ENCODE measurements at regions not wholly inside any gene's neighbourhood (a gene's known extent, or its start where the extent isn't known, plus 50 kb on each side); places are given as distances from the start of the nearest gene placed in this dataset.
"Not testable (repeated sequence)": the region's sequence is repeated elsewhere in the genome, so short reads cannot be mapped to it uniquely, and the experiment has no call there.

DNA sequence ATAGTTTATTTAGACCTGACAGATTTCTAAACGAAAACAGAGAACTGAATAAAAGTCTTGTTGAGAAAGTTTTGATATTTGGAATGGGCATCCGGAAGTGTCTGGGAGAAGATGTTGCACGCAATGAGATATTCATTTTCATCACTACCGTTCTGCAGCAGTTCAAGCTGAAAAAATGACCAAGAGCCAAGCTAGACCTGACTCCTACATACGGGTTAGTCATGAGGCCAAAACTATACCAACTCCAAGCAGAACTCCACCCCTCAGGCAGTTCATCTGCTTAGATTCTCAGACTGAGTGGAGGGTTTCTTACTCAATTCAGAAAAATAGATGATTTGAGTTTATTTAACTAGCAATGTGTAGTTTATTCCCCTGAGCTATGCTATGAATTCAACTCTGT, 95.4 kb upstream of the ANXA1 start:
- DNase-seq, result no peak

DNA sequence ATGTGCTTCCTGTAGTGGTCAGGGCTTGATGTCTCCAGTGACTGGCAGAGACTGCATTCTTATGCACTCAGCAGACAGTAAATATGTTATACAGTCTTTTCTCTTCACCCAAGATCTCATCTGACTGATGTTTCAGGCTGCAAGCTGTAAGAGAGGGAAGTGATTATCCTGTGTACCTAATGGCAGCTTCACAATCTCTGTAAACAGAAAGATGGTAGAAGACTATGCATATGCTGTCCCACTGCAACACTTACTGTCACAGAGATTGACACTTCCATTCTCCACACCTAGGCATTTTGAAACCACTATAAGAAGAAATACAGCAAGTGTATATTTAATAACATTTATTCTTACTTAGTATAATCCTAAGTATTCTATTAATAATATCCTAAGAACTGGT, 97.6 kb upstream of the ANXA1 start:
- no peak for DNase-seq

DNA sequence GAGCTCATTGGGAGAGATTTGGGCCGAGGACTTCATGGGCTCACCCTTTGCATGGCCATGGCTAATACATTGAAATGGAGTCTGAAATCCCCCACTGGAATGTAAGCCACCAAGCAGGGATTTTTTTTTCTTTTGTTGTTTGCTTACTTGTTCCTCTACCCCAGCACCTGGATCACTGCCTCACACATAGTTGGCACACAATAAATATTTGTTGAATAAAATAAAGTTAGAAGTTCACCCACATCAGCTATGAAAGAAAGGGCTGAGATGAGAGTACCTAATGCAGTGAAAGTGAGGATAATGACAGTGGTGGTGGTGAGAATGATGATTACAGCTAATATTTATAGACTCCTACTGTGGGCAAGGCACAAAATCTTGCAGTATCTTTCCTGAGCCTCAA, 98.1 kb upstream of the ANXA1 start:
- DNase-seq, result no peak

DNA sequence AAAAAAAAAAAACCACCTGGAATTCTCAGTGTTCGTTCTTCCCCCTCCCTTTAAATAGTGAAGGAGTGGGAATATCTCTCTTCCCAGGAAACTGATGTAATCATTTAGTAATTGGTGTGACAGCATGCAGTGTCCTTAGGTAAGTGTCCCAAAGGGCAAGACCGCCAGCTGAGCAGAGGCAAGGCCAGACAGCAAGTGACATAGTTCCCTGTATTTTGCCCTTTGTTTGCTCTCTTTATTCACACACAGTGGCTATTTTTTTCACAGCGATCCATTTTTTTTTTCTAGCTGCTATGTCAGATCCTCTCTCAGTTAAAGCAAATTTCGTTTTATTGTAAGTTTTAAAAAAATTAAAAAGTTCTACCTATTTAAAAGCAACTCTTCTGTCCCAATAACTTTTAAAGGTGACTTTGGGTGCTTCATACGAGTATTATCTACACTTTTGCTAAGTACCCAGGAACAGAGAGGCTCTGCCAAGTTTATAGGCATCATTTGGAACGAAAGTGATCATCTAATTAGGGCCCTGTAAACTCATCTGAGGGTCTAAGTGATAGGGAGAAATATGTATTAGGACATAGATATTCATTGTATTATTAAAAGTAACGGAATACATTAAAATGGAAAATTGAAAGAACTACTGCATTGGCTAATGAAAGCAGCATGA, 98.2 kb upstream of the ALDH1A1 start:
- no peak for DNase-seq

DNA sequence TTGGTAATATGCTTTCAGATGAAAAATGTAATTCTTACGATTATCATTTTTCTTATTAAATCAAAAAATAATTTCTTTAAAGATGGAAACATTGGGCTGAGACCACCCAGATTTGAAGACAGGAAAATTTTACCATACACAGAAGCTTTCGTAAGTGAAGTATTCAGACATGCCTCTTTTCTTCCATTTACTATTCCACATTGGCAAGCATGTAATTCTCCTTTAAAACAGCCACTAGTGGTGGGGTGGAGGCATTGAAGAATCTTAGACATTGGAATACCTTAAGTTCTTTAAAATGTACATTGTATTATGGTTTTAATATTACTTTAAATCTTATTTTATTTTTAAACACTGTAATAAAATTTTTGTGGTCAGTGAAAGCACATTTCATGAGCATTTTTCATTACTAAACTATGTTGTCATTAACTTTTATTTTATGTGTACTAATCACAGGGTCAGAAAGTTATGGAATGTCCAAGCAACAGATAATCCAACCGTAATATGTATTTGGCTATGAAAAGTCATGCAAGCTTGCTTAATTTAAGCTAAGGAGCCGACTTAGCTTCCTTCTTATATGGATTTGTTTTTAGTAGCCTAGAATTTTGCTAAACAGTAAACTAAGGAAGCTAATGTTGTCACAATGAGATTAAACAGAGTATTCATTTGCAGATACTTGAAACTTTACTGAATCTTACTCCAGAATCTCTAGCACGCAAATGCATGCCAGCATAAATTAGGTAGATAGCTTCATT, 97.4 kb upstream of the ALDH1A1 start:
- DNase-seq, result no peak

DNA sequence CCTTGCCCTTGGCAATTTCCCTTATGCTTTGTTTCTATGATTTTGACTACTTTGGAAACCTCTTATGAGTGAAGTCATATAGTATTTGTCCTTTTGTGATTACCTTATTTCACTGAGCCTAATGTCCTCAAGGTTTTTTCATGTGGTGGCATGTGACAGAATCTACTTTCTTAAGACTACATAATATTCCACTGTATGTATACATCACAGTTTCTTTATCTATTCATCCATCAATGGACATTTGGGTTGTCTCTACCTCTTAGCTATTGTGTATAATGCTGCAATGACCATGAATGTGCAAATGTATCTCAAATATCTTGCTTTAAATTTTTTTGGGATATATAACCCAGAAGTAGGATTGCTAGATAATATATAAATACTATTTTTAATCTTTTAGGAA, 96.4 kb upstream of the ALDH1A1 start:
- DNase-seq, result no peak

DNA sequence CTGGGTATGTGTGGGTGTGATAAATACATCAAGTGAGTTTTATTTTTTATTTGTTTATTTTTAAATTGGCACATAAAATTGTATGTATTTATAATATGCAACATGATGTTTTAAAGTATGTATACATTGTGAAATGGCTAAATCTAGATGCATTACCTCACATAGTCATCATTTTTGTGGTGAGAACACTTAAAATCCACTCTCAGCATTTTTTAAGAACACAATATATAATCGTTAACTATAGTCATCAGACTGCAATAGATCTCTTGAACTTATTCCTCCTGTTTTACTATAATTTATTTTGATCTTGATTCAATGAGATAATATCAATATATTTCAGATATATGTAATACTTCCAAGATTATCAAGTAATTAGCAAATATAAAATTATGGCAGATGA, 93.9 kb upstream of the ALDH1A1 start:
- no peak for DNase-seq

DNA sequence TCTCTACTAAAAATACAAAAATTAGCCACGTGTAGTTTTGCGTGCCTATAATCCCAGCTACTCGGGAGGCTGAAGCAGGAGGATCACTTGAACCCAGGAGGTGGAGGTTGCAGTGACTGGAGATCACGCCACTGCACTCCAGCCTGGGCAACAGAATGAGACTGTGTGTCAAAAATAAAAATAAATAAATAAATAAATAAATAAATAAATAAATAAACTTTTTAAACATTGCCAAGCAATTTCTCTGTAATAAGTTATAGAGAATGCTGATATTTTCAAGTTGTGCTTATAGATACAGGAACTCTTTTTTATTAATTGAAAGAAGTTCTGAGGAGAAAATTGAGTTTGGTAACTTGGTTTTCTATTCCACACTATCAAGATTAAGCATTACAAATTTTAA, 91.9 kb upstream of the ALDH1A1 start:
- not testable (repeated sequence) for DNase-seq

DNA sequence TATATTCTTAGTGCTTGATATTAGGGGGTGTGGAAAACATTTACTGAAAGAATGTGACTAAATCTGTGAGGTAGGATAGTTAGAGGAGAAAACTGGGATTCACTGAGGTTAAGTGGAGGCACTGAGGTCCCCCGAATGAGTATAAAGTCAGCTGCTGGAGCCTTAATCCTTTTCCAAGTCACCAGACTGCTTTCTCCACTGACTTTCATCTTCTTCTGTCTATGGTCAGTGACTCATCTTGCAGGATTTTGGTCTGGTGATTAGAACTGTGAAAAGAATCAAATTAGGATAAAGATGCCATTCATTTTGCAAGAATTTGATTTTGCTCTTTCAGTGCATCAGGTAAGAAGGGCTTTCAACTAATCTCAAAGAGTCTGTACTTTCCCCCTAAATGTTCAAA, 89.3 kb upstream of the ALDH1A1 start:
- DNase-seq, result no peak

DNA sequence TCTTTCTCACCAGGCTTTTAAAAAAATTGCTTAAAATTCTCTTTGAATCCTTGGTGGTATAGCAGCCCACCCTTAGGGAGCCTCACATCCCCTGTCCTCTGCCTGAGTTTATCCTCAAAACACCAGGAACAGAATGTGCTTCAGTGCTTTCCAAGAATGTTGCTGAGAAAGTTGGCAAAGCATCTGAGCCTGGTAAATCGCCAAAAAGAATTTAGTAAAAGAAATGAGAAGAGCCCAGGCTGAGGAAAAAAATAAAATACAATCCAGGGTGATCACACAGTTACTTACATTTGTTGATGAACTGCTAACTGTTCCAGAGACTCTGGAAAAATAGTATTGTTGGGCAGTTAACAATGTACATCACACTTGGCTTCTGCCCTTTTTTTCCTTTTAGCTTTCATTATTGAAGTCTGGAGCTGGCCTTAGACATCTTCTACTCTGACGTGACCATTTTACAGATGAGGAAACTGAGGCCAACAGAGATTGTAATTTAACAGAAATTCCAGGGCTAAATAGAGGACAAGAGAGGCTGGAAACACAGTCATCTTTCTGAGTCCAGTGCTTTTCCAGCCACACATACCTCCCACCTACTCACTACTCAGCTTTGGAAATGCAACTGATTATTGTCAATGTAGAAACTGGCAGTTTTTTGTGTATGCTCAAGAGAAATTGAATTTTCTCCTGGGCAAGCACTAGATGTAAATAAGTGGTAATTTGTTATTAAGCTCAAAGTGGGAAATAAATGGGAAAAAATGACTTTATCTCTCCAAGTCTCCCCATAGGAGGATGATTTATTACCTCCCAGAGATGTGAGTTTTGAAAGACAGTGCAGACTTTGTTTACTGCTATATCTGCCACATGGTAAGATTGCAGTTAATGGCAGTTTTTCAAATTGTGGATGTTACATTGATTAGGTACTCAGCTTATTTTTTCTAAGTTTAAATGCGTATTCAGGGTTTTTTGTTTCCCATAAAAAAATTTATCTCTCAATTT, 86.7 kb upstream of the ALDH1A1 start:
- peak in 12 of 51 donors; percentile 0 to 39 (median 3) for DNase-seq

DNA sequence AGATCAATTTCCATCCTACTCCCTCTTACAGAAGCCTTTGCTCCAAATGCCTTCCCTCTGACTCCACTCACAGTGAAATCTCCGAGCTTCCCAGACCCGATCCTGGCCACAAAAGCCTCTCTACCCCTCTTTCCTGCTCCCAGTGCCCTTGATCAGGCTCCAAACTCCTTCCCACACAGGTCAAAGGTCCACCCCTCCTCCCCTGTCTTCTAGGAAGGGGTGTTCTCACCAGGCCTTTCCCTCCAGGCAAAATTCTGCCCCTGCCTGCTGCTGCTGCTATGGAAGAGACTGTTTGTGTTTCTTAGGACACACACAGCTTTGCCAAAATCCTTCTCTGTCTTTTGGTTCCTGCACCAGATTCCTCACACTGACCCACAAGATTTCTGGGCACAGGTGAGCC, 85.8 kb upstream of the ALDH1A1 start:
- peak in 24 of 51 donors; percentile 1 to 58 (median 18) for DNase-seq

DNA sequence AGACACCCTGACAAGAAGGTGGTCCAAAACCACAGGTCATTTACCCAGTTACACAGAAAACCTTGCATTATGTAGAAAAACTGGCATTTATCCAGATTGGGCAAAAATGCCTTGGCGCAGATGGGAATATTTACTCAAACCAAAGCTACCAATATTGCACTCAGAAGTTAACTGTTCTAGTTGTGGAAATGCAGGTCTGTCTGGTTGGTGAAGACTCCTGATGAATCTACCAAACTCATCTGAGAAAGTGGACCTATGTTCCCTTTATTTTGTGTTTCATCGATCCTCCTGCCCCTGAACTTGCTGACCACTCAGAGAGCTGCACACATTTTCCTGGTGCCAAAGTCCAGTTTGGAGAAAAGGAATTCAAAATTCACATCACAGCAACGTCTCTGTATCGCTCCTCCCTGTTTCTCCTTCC, 85.2 kb upstream of the ALDH1A1 start:
- no peak for DNase-seq

DNA sequence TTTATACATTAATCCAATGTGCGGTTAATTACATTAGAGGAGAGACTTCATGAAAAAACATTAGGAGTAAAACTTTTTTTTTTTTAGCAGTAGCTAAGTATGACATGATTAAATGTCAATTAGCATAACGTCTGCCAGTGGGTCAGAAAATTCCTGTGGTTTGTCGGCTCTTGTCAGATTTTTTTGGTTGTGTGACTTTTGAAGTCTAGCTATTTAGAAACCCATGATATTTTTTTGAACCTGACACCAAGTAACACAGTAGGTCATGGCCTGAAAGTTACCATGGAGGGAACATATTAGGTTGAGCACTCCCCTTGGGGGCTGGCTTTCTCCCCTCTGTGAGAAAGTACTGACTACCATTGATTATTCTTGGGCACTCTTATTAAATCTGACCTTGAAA, 84.8 kb upstream of the ALDH1A1 start:
- DNase-seq, result no peak

DNA sequence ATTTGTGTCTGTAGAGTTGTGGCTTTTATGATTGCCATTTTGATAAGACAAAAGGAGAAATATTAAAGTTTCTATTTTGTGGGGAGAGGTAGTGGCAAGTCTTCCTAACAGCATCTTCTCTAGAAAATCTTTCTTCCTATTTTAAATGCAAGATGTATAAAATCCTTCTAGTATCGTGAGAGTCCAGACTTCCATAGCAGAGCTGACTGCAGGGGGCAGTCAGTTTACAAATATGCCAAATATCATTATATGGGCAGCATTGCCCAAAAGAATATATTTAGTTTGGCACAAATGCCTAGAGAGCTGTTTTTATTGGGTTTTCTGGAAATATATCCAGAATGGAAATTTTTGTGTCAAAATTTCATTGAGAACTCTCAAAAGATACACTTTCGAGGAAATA, 82.1 kb upstream of the ALDH1A1 start:
- DNase-seq, result no peak

DNA sequence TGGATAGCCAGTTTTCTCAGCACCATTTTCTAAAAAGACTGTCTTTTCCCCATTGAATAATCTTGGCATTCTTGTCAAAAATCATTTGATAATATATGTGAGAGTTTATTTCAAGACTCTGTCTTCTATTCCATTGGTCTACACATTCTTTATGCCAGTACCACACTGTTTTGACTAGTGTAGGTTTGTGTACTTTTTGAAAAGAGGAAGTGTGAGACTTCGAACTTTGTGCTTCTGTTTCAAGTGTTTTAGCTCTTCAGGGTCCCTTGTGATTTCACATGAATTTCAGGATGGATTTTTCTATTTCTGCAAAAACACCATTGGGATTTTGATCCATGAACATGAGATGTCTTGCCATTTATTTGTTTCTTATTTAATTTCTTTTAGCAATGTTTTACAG, 78.5 kb upstream of the ALDH1A1 start:
- DNase-seq, result no peak

DNA sequence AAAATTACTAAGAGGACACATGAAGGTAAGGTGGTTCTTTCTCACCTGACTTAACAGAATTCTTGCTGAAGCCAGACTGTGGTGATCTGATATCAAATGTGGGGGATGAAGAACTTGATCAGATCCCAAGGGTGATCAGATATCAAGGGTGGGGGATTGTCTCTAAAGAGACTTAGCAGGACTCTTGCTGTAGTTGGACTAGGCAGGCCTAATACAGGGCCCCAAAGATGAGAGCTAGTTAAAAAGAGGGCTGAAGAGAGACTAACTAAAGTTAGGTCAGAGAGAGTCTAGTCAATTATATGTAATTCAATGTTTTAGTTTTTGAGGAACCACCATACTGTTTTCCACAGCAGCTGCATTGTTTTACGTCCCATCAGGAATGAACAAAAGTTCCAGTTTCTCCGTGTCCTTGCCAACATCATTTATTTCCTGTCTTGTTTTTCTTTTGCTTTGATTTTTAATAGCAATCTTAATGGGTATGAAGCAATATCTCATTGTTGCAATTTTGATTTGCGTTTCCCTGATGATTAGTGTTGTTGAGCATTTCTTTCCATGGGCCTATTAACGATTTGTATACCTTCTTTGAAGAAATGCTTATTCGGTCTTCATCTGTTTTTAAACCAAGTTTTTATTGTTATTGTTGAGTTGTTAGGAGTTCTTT, 77.6 kb upstream of the ALDH1A1 start:
- no peak for DNase-seq

DNA sequence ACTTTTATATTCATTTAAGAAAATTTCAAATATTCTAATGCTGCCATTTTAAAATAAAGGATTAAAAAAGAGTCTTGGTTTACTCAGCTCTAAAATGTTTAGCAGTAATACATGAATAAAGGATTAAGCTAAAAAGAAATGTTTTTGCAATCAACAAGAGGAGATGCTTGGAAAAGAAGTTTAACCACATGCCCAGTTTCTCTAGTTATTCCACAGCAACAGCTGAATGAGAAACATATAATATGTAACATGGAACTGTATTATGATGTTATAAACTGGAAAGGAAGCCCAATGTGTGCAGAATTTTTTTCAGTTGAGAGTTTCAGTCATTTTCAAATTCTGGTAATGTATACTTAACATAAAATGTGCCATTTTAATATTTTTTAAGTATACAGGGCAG, 76.5 kb upstream of the ALDH1A1 start:
- DNase-seq, result no peak

DNA sequence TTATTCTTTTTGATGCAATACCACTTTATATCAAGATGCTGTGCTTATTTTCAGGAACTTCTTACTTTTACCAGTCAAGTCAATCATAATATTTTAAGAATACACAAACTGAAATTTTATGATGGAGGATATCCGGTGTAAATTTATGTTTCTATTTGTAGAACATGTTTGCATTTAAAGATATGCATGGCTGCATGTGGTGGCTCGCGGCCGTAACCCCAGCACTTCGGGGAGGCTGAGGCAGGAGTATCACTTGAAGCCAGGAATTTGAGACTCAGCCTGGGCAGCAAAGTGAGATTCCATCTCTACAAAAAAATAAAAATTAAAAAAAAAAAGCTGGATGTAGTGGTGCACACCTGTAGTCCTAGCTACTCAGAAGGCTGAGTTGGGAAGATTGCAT, 73.5 kb upstream of the ALDH1A1 start:
- DNase-seq, result no peak

DNA sequence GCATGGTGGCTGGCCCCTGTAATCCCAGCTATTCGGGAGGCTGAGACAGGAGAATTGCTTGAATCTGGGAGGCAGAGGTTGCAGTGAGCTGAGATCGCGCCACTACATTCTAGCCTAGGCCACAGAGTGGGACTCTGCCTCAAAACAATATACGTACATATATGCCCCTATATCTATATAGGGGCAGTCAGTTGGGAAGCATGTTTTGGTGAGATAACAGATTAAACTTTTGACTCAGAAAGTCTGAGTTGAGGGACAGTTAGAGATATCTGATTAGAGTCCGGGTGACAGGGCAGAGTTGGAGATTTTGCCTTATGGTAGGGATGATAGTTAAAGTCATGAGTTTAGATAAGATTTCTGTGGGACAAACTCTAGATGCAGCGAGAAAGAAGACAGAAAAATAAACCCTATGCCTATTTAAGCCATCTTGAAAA, 71.8 kb upstream of the ALDH1A1 start:
- DNase-seq, result no peak

DNA sequence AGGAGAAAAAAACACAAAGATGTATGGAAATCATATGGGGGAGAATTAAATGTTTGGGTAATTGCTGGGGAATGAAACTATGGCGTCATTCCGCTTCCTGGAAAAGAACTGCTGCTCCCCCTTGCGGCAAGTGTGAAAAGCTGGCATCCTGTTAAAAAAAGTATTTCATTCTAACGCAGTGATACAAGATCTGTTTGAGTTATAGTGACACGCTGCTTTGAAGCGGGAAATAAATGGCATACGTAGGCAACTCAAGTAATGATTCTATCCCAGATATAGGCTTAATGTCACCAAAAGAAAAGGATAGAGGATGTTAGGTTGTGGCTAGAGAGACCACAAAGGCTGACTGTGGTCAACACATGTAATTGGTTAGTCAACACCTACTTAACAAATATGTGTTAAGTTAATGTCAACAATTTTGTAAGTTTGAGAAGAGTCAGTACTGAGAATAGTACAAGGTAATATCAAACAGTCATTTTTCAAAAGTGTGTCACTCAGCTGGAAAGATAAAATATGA, 70.2 kb upstream of the ALDH1A1 start:
- peak in 14 of 51 donors; percentile 0 to 52 (median 10) for DNase-seq

DNA sequence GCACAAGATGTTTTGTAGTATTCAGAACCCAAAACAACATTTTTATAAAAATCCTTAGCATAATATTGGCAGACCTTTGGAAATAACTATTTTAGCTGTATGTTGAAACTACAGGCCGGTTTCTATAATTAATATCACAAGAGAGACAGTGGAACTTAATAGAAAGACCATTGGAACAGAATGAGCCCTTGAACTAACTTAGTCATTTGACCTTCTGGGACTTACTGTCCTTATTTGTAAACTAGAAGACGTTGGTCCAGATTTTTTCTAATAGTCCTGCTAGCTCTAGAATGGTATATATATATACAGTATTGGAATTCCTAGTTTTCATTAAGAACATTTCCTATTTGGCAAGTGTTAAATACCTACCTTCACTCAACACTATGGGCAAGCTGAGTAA, 69.5 kb upstream of the ALDH1A1 start:
- DNase-seq, result no peak

All from hypothalamus (tissue), 51 donors.